ENCODE measurements at regions not wholly inside any gene's neighbourhood (a gene's known extent, or its start where the extent isn't known, plus 50 kb on each side); places are given as distances from the start of the nearest gene placed in this dataset.

DNA sequence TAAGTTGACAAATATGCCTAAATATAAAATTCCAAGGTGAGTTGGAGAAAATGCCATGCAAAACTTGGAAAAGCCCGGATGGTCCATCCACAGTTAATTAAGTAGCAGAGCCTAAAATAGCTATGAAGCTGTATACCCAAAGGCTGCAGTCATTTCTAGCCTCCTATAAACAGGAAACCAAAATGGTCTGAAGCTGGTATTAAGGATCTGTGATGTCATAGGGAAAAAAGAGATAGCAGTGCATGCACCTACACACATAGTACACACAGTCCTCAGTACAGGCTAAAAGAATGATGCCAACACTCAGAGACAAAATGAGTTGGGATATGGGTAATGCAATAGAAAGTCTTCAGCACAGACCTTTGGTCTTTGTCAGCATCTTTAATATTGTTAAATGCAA is 736.9 kb downstream of the EFNB2 start:
- TF ChIP-seq, protein P1, sequence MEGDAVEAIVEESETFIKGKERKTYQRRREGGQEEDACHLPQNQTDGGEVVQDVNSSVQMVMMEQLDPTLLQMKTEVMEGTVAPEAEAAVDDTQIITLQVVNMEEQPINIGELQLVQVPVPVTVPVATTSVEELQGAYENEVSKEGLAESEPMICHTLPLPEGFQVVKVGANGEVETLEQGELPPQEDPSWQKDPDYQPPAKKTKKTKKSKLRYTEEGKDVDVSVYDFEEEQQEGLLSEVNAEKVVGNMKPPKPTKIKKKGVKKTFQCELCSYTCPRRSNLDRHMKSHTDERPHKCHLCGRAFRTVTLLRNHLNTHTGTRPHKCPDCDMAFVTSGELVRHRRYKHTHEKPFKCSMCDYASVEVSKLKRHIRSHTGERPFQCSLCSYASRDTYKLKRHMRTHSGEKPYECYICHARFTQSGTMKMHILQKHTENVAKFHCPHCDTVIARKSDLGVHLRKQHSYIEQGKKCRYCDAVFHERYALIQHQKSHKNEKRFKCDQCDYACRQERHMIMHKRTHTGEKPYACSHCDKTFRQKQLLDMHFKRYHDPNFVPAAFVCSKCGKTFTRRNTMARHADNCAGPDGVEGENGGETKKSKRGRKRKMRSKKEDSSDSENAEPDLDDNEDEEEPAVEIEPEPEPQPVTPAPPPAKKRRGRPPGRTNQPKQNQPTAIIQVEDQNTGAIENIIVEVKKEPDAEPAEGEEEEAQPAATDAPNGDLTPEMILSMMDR (IDR thresholded peaks at IDR 0.05; ENCODE audit: borderline replicate concordance, extremely low read depth, low read length, poor library complexity, severe bottlenecking), result no peak
- TF ChIP-seq EZH2 (IDR thresholded peaks at IDR 0.05; ENCODE audit: borderline replicate concordance, low read depth, low read length, severe bottlenecking), result no peak
